GM23338 (cell line): ENCODE measurements at regions not wholly inside any gene's neighbourhood (a gene's known extent, or its start where the extent isn't known, plus 50 kb on each side); places are given as distances from the start of the nearest gene placed in this dataset.

Experiments used
- ATAC-seq: fragments of 200-7000 bp; cut with Tn5 transposase; 3 replicates; pipeline ENCODE4 v1.9.1; 2020
- DNase-seq: peaks from one replicate; pipeline ENCODE4 v3.0.0-alpha.2; 2015; ENCODE audit warnings: low spot score
- H2AFZ ChIP-seq: fragments of 200-600 bp; sonication (generic); 2 replicates; pipeline ENCODE4 v1.8.0; 2016; ENCODE audit warnings: antibody characterized with exemption, mild to moderate bottlenecking, moderate library complexity
- H3F3A ChIP-seq: fragments of 200-600 bp; sonication (generic); replicated peaks from 2 replicates; pipeline ENCODE4 v1.8.0; 2017; ENCODE audit warnings: antibody characterized with exemption, mixed run types, low read depth
- H3K27ac ChIP-seq: fragments of 200-600 bp; sonication (generic); 2 replicates; pipeline ENCODE4 v1.6.1; 2016; ENCODE audit warnings: low read depth
- H3K27me3 ChIP-seq: fragments of 200-600 bp; sonication (generic); 2 replicates; pipeline ENCODE4 v1.8.0; 2016; ENCODE audit warnings: mild to moderate bottlenecking, mixed run types, moderate library complexity; ENCODE audit not compliant: insufficient read depth
- H3K36me3 ChIP-seq: fragments of 200-600 bp; sonication (generic); 2 replicates; pipeline ENCODE4 v1.8.0; 2016; ENCODE audit warnings: mild to moderate bottlenecking; ENCODE audit not compliant: insufficient read depth
- H3K4me1 ChIP-seq: fragments of 200-600 bp; sonication (generic); 2 replicates; pipeline ENCODE4 v1.8.0; 2016; ENCODE audit warnings: mild to moderate bottlenecking, moderate library complexity; ENCODE audit not compliant: insufficient read depth
- H3K4me2 ChIP-seq: fragments of 200-600 bp; sonication (generic); 2 replicates; pipeline ENCODE4 v1.7.1; 2017; ENCODE audit warnings: mixed run types
- H3K4me3 ChIP-seq: fragments of 200-600 bp; sonication (generic); 2 replicates; pipeline ENCODE4 v1.6.1; 2016; ENCODE audit warnings: mixed run types
- H3K79me2 ChIP-seq: fragments of 200-600 bp; sonication (generic); replicated peaks from 2 replicates; pipeline ENCODE4 v1.8.0; 2017; ENCODE audit warnings: mild to moderate bottlenecking; ENCODE audit not compliant: insufficient read depth
- H3K9me2 ChIP-seq: fragments of 200-600 bp; sonication (generic); 2 replicates; pipeline ENCODE4 v1.8.0; 2017; ENCODE audit not compliant: insufficient read depth
- H4K20me1 ChIP-seq: fragments of 200-600 bp; sonication (generic); replicated peaks from 2 replicates; pipeline ENCODE4 v1.8.0; 2017; ENCODE audit warnings: mild to moderate bottlenecking; ENCODE audit not compliant: insufficient read depth
- H3K27ac Mint-ChIP-seq: 2 replicates; pipeline ENCODE4 v1.8.0; 2020; ENCODE audit warnings: inconsistent platforms, mild to moderate bottlenecking, moderate library complexity, mixed read lengths
- H3K27me3 Mint-ChIP-seq: 3 replicates; pipeline ENCODE4 v1.8.0; 2022; ENCODE audit warnings: low read depth, mild to moderate bottlenecking, moderate library complexity, mixed read lengths, inconsistent platforms; ENCODE audit not compliant: insufficient read depth, poor library complexity
- H3K36me3 Mint-ChIP-seq: 3 replicates; pipeline ENCODE4 v1.8.0; 2021; ENCODE audit warnings: low read depth, mild to moderate bottlenecking, inconsistent platforms, moderate library complexity, mixed read lengths
- H3K4me1 Mint-ChIP-seq: 3 replicates; pipeline ENCODE4 v1.8.0; 2020; ENCODE audit warnings: mild to moderate bottlenecking, inconsistent platforms, mixed read lengths
- H3K4me3 Mint-ChIP-seq: 3 replicates; pipeline ENCODE4 v1.8.0; 2021; ENCODE audit warnings: moderate library complexity, mild to moderate bottlenecking, inconsistent platforms, mixed read lengths
- H3K9me3 Mint-ChIP-seq: 3 replicates; pipeline ENCODE4 v1.8.0; 2020; ENCODE audit warnings: moderate library complexity, mild to moderate bottlenecking, inconsistent platforms, mixed read lengths
- CREB1 ChIP-seq: fragments of 250-450 bp; sonication (Bioruptor Pico); IDR thresholded peaks from 2 replicates; pipeline ENCODE4 v1.5.0; 2020; ENCODE audit warnings: low read depth, mild to moderate bottlenecking, moderate library complexity
- EZH2 ChIP-seq: fragments of 200-600 bp; sonication (generic); IDR thresholded peaks from one replicate; pipeline ENCODE4 v1.8.0; 2017; ENCODE audit warnings: antibody characterized with exemption, mild to moderate bottlenecking, low read depth; ENCODE audit not compliant: unreplicated experiment
- EZH2phosphoT487 ChIP-seq: fragments of 200-600 bp; sonication (generic); IDR thresholded peaks from one replicate; pipeline ENCODE4 v1.8.1; 2018; ENCODE audit warnings: antibody characterized with exemption; ENCODE audit not compliant: unreplicated experiment
- JUNB ChIP-seq: IDR thresholded peaks from one replicate; pipeline ENCODE4 v1.6.1; 2016; ENCODE audit warnings: antibody characterized with exemption; ENCODE audit not compliant: unreplicated experiment
- NANOG ChIP-seq: IDR thresholded peaks from 2 replicates; pipeline ENCODE4 v1.6.1; 2016; ENCODE audit warnings: antibody characterized with exemption, borderline replicate concordance
- POLR2AphosphoS5 ChIP-seq: IDR thresholded peaks from 2 replicates; pipeline ENCODE4 v1.6.1; 2016; ENCODE audit warnings: antibody characterized with exemption, low read depth
- STAT1 ChIP-seq: IDR thresholded peaks from one replicate; pipeline ENCODE4 v1.6.1; 2016; ENCODE audit warnings: antibody characterized with exemption; ENCODE audit not compliant: unreplicated experiment
- ZNF331 ChIP-seq: fragments of 250-450 bp; sonication (Bioruptor Pico); IDR thresholded peaks from 2 replicates; pipeline ENCODE4 v1.5.0; 2020; ENCODE audit warnings: low read depth, mild to moderate bottlenecking, moderate library complexity
- ZNF462 ChIP-seq: fragments of 250-450 bp; sonication (Bioruptor Pico); IDR thresholded peaks from 2 replicates; pipeline ENCODE4 v1.5.0; 2020; ENCODE audit warnings: mild to moderate bottlenecking, moderate library complexity
- TF ChIP-seq, protein P1 (sequence below): IDR thresholded peaks from one replicate; pipeline ENCODE4 v1.6.1; 2018; ENCODE audit warnings: antibody characterized with exemption; ENCODE audit not compliant: unreplicated experiment
- TF ChIP-seq, protein P2 (sequence below), 2 experiments: fragments of 200-600 bp in 1 of 2; sonication (generic) in 1 of 2; conservative IDR thresholded peaks; 2 replicates each; pipeline versions ENCODE4 v1.5.1 to v1.6.1; 2016 to 2017; ENCODE audit warnings: antibody characterized with exemption in 2 of 2, low read depth in 2 of 2, mild to moderate bottlenecking in 2 of 2, moderate library complexity in 1 of 2

DNA sequence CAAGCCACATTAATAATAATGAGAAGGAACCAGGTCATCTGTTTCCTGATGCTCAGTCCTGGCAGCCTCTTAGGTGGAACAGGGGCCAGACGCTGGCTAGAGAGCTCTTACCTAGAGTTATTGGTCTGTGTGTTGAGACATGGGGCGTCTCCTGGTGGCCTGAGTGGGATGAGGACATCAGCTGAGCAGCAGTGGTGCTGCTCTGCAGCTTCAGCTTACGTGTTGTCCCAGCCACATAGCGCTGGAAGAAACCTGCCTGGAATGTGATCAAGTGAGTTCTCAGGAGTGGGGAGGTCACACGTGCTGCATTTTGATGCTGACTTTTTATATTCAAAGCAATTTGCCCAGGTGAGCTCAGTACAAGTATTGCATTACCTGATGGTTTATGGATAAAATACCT is 355.4 kb downstream of the CDH26 start:
- no peak for DNase-seq
- Mint-ChIP-seq H3K27me3 (peaks cover 6% of the 10 kb centered on the region), H3K4me3 (no peak overlapping the region), H3K36me3 (peaks cover 3% of the 10 kb centered on the region; the same call in 2 of the 3 replicates), H3K4me1 (no peaks in the 10 kb centered on the region; the same call in 2 of the 3 replicates), H3K27ac (no peak overlapping the region), H3K9me3 (peaks cover 49% of the 10 kb centered on the region)
- no peaks in the 10 kb centered on the region for H4K20me1 ChIP-seq
- no peak for ATAC-seq
- H3K9me2 ChIP-seq: no peaks in the 10 kb centered on the region
- no peak overlapping the region for H3K4me3 ChIP-seq
- no peak overlapping the region for H3K27ac ChIP-seq
- no peaks in the 10 kb centered on the region for H3K4me1 ChIP-seq
- no peak overlapping the region for H3K4me2 ChIP-seq
- TF ChIP-seq ZNF331 (CRISPR knock-in tag) (no peak), EZH2 (no peak), POLR2AphosphoS5 (no peak), EZH2phosphoT487 (no peak)
- no peaks in the 10 kb centered on the region for H3K79me2 ChIP-seq
- no peaks in the 10 kb centered on the region for H3K36me3 ChIP-seq
- no peak overlapping the region for H2AFZ ChIP-seq
- no peaks in the 10 kb centered on the region for H3K27me3 ChIP-seq
- no peaks in the 10 kb centered on the region for H3F3A ChIP-seq

DNA sequence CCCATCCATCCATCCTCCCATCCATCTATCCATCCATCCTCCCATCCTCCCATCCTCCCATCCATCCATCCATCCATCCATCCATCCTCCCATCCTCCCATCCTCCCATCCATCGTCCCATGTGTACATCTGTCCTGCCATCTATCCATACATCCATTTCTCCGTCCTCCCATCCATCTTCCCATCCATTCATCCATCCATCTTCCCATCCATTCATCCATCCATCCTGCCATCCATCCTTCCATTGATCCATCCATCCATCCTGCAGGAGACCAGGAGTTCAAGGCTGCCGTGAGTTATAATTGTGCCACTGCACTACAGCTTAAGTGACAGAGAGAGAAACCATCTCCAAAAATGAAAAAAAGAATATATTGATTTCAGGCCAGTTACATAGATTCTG is 356.5 kb downstream of the CDH26 start:
- Mint-ChIP-seq H3K27me3 (peaks cover 6% of the 10 kb centered on the region), H3K9me3 (peaks cover 49% of the 10 kb centered on the region), H3K27ac (no peak overlapping the region), H3K36me3 (peaks cover 3% of the 10 kb centered on the region; the same call in 2 of the 3 replicates), H3K4me3 (no peak overlapping the region), H3K4me1 (no peaks in the 10 kb centered on the region)
- DNase-seq (no peak), ATAC-seq (no peak)
- Histone ChIP-seq H3K27ac (no peak overlapping the region), H3K27me3 (no peaks in the 10 kb centered on the region), H3F3A (no peaks in the 10 kb centered on the region), H4K20me1 (no peaks in the 10 kb centered on the region), H3K4me3 (no peak overlapping the region), H2AFZ (no peak overlapping the region), H3K4me2 (no peak overlapping the region), H3K4me1 (no peaks in the 10 kb centered on the region), H3K9me2 (no peaks in the 10 kb centered on the region), H3K36me3 (no peaks in the 10 kb centered on the region), H3K79me2 (no peaks in the 10 kb centered on the region)
- TF ChIP-seq STAT1 (no peak), NANOG (no peak), ZNF462 (CRISPR knock-in tag) (no peak), ZNF331 (CRISPR knock-in tag) (no peak), POLR2AphosphoS5 (no peak), CREB1 (no peak), JUNB (no peak), EZH2phosphoT487 (no peak)
- TF ChIP-seq, protein P1, sequence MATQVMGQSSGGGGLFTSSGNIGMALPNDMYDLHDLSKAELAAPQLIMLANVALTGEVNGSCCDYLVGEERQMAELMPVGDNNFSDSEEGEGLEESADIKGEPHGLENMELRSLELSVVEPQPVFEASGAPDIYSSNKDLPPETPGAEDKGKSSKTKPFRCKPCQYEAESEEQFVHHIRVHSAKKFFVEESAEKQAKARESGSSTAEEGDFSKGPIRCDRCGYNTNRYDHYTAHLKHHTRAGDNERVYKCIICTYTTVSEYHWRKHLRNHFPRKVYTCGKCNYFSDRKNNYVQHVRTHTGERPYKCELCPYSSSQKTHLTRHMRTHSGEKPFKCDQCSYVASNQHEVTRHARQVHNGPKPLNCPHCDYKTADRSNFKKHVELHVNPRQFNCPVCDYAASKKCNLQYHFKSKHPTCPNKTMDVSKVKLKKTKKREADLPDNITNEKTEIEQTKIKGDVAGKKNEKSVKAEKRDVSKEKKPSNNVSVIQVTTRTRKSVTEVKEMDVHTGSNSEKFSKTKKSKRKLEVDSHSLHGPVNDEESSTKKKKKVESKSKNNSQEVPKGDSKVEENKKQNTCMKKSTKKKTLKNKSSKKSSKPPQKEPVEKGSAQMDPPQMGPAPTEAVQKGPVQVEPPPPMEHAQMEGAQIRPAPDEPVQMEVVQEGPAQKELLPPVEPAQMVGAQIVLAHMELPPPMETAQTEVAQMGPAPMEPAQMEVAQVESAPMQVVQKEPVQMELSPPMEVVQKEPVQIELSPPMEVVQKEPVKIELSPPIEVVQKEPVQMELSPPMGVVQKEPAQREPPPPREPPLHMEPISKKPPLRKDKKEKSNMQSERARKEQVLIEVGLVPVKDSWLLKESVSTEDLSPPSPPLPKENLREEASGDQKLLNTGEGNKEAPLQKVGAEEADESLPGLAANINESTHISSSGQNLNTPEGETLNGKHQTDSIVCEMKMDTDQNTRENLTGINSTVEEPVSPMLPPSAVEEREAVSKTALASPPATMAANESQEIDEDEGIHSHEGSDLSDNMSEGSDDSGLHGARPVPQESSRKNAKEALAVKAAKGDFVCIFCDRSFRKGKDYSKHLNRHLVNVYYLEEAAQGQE: no peak
- TF ChIP-seq, protein P2, sequence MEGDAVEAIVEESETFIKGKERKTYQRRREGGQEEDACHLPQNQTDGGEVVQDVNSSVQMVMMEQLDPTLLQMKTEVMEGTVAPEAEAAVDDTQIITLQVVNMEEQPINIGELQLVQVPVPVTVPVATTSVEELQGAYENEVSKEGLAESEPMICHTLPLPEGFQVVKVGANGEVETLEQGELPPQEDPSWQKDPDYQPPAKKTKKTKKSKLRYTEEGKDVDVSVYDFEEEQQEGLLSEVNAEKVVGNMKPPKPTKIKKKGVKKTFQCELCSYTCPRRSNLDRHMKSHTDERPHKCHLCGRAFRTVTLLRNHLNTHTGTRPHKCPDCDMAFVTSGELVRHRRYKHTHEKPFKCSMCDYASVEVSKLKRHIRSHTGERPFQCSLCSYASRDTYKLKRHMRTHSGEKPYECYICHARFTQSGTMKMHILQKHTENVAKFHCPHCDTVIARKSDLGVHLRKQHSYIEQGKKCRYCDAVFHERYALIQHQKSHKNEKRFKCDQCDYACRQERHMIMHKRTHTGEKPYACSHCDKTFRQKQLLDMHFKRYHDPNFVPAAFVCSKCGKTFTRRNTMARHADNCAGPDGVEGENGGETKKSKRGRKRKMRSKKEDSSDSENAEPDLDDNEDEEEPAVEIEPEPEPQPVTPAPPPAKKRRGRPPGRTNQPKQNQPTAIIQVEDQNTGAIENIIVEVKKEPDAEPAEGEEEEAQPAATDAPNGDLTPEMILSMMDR (conservative IDR thresholded peaks at IDR 0.05; ENCODE audit: low read depth in 2 of 2): no peak
